ENCODE measurements at regions not wholly inside any gene's neighbourhood (a gene's known extent, or its start where the extent isn't known, plus 50 kb on each side); places are given as distances from the start of the nearest gene placed in this dataset.

- Histone ChIP-seq H3K9me3 (ENCODE audit: low read depth) (no peaks in the 10 kb centered on the region), H3K27me3 (no peaks in the 10 kb centered on the region), H3K36me3 (no peaks in the 10 kb centered on the region), H3K4me1 (ENCODE audit: low read depth) (no peaks in the 10 kb centered on the region), H3K4me3 (no peak overlapping the region), H3K27ac (no peak overlapping the region)
- TF ChIP-seq CTCF (IDR thresholded peaks at IDR 0.05; ENCODE audit: low read depth, low read length): no peak
- no peak for DNase-seq (ENCODE audit: low read depth in 1 of 2, low spot score in 1 of 2)
Observed at GRCh38 chr3:13710251-13710650, 161.3 kb downstream of the FBLN2 start.

GRCh38 chr3:13709706-13710105, 160.8 kb downstream of the FBLN2 start:
- H3K4me3 ChIP-seq: no peak overlapping the region
- no peak for DNase-seq (ENCODE audit: low read depth in 1 of 2, low spot score in 1 of 2)
- no peaks in the 10 kb centered on the region for H3K36me3 ChIP-seq
- H3K27me3 ChIP-seq: no peaks in the 10 kb centered on the region
- no peaks in the 10 kb centered on the region for H3K9me3 ChIP-seq (ENCODE audit: low read depth)
- H3K4me1 ChIP-seq (ENCODE audit: low read depth): no peaks in the 10 kb centered on the region
- no peak for TF ChIP-seq CTCF (IDR thresholded peaks at IDR 0.05; ENCODE audit: low read depth, low read length)
- H3K27ac ChIP-seq: no peak overlapping the region

- no peak for TF ChIP-seq CTCF (IDR thresholded peaks at IDR 0.05; ENCODE audit: low read depth, low read length)
- no peaks in the 10 kb centered on the region for H3K27me3 ChIP-seq
- no peak overlapping the region for H3K27ac ChIP-seq
- no peaks in the 10 kb centered on the region for H3K36me3 ChIP-seq
- H3K9me3 ChIP-seq (ENCODE audit: low read depth): no peaks in the 10 kb centered on the region
- DNase-seq (ENCODE audit: low read depth in 1 of 2, low spot score in 1 of 2): no peak
- H3K4me1 ChIP-seq (ENCODE audit: low read depth): no peaks in the 10 kb centered on the region
- H3K4me3 ChIP-seq: no peak overlapping the region
Observed at GRCh38 chr3:13708871-13709595, 160.1 kb downstream of the FBLN2 start.

- Histone ChIP-seq H3K4me3 (no peak overlapping the region), H3K36me3 (no peaks in the 10 kb centered on the region), H3K27me3 (no peaks in the 10 kb centered on the region), H3K9me3 (ENCODE audit: low read depth) (no peaks in the 10 kb centered on the region), H3K4me1 (ENCODE audit: low read depth) (no peaks in the 10 kb centered on the region), H3K27ac (no peak overlapping the region)
- DNase-seq (ENCODE audit: low read depth in 1 of 2, low spot score in 1 of 2): no peak
- no peak for TF ChIP-seq CTCF (IDR thresholded peaks at IDR 0.05; ENCODE audit: low read depth, low read length)
Observed at GRCh38 chr3:13708301-13708700, 159.4 kb downstream of the FBLN2 start.

GRCh38 chr3:13707456-13707855, 158.5 kb downstream of the FBLN2 start:
- H3K4me3 ChIP-seq: no peak overlapping the region
- H3K27me3 ChIP-seq: no peaks in the 10 kb centered on the region
- TF ChIP-seq CTCF (IDR thresholded peaks at IDR 0.05; ENCODE audit: low read depth, low read length): no peak

More at GRCh38 chr3:13707456-13707855, 158.5 kb downstream of the FBLN2 start:
- Histone ChIP-seq H3K9me3 (ENCODE audit: low read depth) (no peaks in the 10 kb centered on the region), H3K27ac (no peak overlapping the region), H3K36me3 (no peaks in the 10 kb centered on the region), H3K4me1 (ENCODE audit: low read depth) (no peaks in the 10 kb centered on the region)
- no peak for DNase-seq (ENCODE audit: low read depth in 1 of 2, low spot score in 1 of 2)
